Pancreas (tissue), 10 donors: ENCODE measurements at regions not wholly inside any gene's neighbourhood (a gene's known extent, or its start where the extent isn't known, plus 50 kb on each side); places are given as distances from the start of the nearest gene placed in this dataset.

ENCODE experiments used
- ATAC-seq, 4 donors: fragments of 200-7000 bp; cut with Tn5 transposase; one replicate each; pipeline versions ENCODE4 v1.8.0 to v1.9.1; 2020; ENCODE audit warnings: mild to moderate bottlenecking in 4 of 4, moderate library complexity in 4 of 4
- DNase-seq, 6 donors: peaks; one replicate each; pipeline ENCODE4 v3.0.0-alpha.2; 2020
- FAIRE-seq: peaks from 2 replicates; lab custom pipeline; 2012; peaks lifted over from hg19 to GRCh38; lab: Jason Lieb, UNC
- H3K27ac ChIP-seq, 4 donors: fragments of 200-600 bp; sonication (generic); 1 replicate in 3 of 4; 2 replicates in 1 of 4; pipeline versions ENCODE4 v1.5.0 to v1.8.0; 2020
- H3K27me3 ChIP-seq, 4 donors: fragments of 200-600 bp; one replicate each; pipeline ENCODE4 v1.8.0; 2021
- H3K36me3 ChIP-seq, 3 donors: fragments of 200-600 bp; sonication (generic) in 1 of 3; one replicate each; pipeline versions ENCODE4 v1.5.0 to v1.8.0; 2020 to 2021
- H3K4me1 ChIP-seq, 3 donors: fragments of 200-600 bp; one replicate each; pipeline ENCODE4 v1.8.0; 2021
- H3K4me3 ChIP-seq, 4 donors: fragments of 200-600 bp; sonication (generic) in 2 of 4; one replicate each; pipeline versions ENCODE4 v1.5.0 to v1.8.0; 2020 to 2021
- H3K9me3 ChIP-seq, 4 donors: fragments of 200-600 bp; one replicate each; pipeline ENCODE4 v1.8.0; 2021
- CTCF ChIP-seq, 4 donors: fragments of 200-600 bp; sonication (generic) in 3 of 4; IDR thresholded peaks; one replicate each; pipeline versions ENCODE4 v1.5.0 to v1.8.0; 2021; ENCODE audit warnings: antibody characterized with exemption in 4 of 4
- WGBS, 2 donors: extraction: QIAGEN DNeasy Blood & Tissue Kit; methylation state at CpG; one replicate each; pipeline ENCODE4 v1.1.7; 2013; 5-methylcytosine and 5-hydroxymethylcytosine counted together
- intact Hi-C, 3 donors: fragments of 100-400 bp; cut with DNase I; formaldehyde crosslinking; loops; one replicate each; pipeline versions ENCODE4 v1.11.1 to v1.14.2; 2022
- donor health status: healthy with polysubstance abuse.
- donor health status: DM: no; HTN: no; CAD: no; lungs with moderate emphysema.
- donor health status: DM: no; HTN: no; CAD: no.
- donor health status: control.
- donor health status: control.
- donor health status: Bipolar disorder and iron deficiency.
- donor health status: DM: yes; HTN: yes; CAD: no.
- donor health status: DM: no; HTN: no; CAD: no.
- donor health status: DM: no; HTN: no; CAD: no.
- donor health status: DM: yes; HTN: yes; CAD: no.

DNA sequence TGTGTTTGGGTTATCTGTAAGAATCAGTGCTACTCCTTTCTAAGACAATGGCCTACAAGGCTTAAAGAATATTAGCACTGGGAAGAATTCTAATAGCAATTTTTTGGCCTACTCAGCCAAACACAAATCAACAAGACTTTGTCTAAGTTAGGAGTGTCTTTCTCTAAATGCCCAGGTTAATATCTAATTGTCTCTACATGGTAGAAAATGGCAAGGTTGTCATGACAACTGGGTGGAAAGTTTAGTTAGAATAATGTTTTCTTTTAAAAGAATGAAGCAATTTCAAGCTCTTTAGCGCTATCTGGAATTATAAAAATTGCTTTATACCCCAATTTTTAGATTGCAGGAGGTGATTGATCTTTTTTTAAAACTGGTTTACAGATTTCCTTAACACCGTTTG is 396.8 kb downstream of the TUSC7 start:
- WGBS, 2 donors, result 73 to 75% methylated on average over 2 of the region's 2 CpGs
- no peaks in the 10 kb centered on the region for H3K27me3 ChIP-seq
- no peak overlapping the region for H3K27ac ChIP-seq
- H3K4me3 ChIP-seq, result no peak overlapping the region
- DNase-seq (no peak), ATAC-seq (no peak), FAIRE-seq (no peak)
- H3K9me3 ChIP-seq, result no peaks in the 10 kb centered on the region
- no peaks in the 10 kb centered on the region for H3K36me3 ChIP-seq
- intact Hi-C loops, result no loop called here
- no peaks in the 10 kb centered on the region for H3K4me1 ChIP-seq
- TF ChIP-seq CTCF (IDR thresholded peaks at IDR 0.05), result no peak

DNA sequence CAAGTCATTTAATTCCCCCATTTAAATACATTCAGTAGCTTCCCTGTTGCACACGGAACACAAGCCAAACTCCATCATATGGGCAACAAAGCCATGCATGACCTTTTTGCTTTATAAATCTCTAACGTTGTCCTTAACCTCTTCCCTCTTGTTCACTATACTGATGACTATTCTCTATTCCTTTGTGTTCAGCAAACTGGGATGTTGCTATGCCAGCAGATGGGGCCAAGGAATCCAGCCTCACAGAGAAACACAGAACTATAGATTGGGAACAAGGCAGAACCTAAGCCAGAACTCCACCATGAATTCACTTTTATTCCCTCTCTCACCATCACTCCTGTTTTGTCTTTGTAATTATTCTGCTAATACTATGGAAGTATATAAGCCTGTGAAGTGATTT is 398.4 kb downstream of the TUSC7 start:
- H3K4me1 ChIP-seq, result no peaks in the 10 kb centered on the region
- H3K36me3 ChIP-seq, result no peaks in the 10 kb centered on the region
- DNase-seq (no peak), ATAC-seq (no peak), FAIRE-seq (no peak)
- H3K27me3 ChIP-seq, result no peaks in the 10 kb centered on the region
- H3K9me3 ChIP-seq, result no peaks in the 10 kb centered on the region
- H3K4me3 ChIP-seq, result no peak overlapping the region
- TF ChIP-seq CTCF (IDR thresholded peaks at IDR 0.05), result no peak
- no peak overlapping the region for H3K27ac ChIP-seq
- intact Hi-C loops, result no loop called here
- 81 to 84% methylated on average over 2 of the region's 2 CpGs for WGBS, 2 donors

GRCh38 chr3:117109178-117109577 is 399.6 kb downstream of the TUSC7 start:
- no peak for FAIRE-seq
- Histone ChIP-seq H3K27ac (no peak overlapping the region), H3K36me3 (no peaks in the 10 kb centered on the region), H3K4me3 (no peak overlapping the region), H3K9me3 (no peaks in the 10 kb centered on the region), H3K27me3 (no peaks in the 10 kb centered on the region), H3K4me1 (no peaks in the 10 kb centered on the region)
- no peak for DNase-seq
- whole genome bisulfite sequencing, 2 donors, result 83 to 90% methylated on average over 6 of the region's 6 CpGs
- TF ChIP-seq CTCF (IDR thresholded peaks at IDR 0.05), result no peak
- no peak for ATAC-seq
- intact Hi-C loops, result no loop called here

DNA sequence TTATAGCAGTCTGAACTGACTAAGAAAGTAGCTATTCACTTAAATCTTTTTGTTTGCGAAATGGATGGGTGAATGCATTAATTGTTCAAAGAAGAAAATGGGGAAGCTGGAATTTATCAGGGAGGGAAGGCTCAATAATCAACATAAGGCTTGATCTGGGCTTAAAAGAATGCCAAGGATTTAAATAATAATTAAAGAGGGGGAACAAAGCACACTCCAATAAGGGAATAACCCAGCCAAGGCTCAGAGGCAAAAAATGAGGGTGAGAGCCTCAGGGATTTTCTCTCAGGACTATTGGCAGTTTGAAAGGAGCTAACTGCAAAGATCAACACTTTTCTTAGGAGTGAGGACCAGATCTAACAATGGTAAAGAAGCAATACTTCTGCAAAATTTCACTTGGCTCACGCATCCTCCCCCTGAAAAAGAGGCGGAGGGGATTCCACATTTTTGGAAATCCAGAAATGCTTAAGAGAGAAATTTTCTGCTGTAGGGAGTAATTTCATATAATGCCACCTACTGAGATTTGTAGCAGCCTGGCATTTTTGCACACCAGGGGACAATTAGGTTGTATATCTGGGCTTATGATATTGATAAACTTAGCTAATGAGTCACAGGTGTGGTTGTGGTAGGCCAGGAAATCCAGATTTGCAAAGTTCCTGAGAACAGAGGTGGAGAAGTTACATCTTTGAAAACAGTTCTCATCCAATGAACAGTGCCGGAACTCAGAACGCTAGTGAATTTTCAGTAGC is 405.1 kb downstream of the TUSC7 start:
- no peak overlapping the region for H3K27ac ChIP-seq
- ATAC-seq, result no peak
- H3K36me3 ChIP-seq, result no peaks in the 10 kb centered on the region
- H3K9me3 ChIP-seq, result no peaks in the 10 kb centered on the region
- no peak overlapping the region for H3K4me3 ChIP-seq
- intact Hi-C loops, result no loop called here
- WGBS, 2 donors, result 85 to 88% methylated on average over 5 of the region's 5 CpGs
- DNase-seq, result no peak
- no peak for TF ChIP-seq CTCF (IDR thresholded peaks at IDR 0.05)
- no peaks in the 10 kb centered on the region for H3K4me1 ChIP-seq
- no peaks in the 10 kb centered on the region for H3K27me3 ChIP-seq
- no peak for FAIRE-seq

DNA sequence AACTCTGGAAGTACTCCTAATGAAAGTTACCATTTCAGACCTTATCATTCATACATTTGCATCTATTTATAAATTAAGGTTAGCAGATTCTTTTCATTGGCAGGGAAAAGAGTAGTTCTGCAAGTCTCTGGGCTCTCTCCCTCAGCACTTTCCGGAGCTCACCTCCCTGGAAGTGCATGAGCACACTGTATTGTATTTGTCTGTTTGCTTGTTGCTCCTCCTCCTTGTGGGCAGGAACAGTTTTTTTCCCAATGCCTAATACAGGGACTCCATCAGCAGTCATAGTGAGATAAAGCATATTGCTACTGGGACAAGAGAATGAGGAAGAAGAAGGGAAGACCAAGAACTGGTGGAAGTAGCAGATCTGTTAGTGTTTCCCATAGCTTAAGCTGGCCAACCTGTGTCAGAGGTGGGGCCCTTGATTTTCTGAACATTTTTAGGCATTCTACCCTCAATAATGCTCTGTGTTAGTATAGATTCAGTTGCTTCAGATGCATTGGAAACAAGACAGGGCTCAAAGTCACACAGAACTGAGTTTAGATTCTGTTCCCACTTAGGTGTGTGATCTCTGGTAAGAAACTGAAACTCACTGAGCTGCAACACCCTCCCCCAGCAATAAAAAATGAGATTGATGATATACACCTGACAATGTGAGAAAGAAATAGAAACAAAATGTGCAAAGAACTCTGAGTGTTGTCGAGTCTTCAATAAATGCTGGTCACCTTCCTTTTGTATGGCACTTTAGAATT is 407.8 kb downstream of the TUSC7 start:
- no peak for TF ChIP-seq CTCF (IDR thresholded peaks at IDR 0.05)
- FAIRE-seq (no peak), DNase-seq (no peak), ATAC-seq (peak in 1 of 4 donors; percentile 44)
- Histone ChIP-seq H3K36me3 (no peaks in the 10 kb centered on the region), H3K9me3 (no peaks in the 10 kb centered on the region), H3K4me1 (no peaks in the 10 kb centered on the region), H3K27me3 (no peaks in the 10 kb centered on the region), H3K4me3 (no peak overlapping the region), H3K27ac (no peak overlapping the region)
- intact Hi-C loops, result no loop called here
- 72 to 74% methylated on average over 2 of the region's 2 CpGs for WGBS, 2 donors
